ENCODE measurements at regions not wholly inside any gene's neighbourhood (a gene's known extent, or its start where the extent isn't known, plus 50 kb on each side); places are given as distances from the start of the nearest gene placed in this dataset.

DNA sequence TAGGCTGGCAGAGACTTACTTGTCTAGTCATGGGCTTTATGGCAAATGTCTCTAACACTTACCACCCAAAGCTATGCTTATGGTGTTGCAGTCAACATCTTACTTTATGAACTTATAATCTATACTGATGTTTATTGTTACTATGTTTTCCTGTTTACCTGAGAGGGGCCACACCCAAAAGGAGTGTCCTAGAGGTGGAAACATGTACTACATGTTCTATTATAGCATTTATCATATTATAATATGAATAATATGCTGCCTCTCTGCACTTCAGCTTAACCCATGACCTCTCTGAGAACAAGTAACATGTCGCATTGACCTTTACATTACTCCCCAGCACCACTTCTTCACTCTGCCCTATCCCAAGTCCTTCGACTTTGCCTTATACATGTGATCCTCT, 501.8 kb downstream of the ETNK1 start:
- H2BK15ac ChIP-seq (ENCODE audit: low read depth, low read length): no peak overlapping the region
- no peak overlapping the region for H4K91ac ChIP-seq (ENCODE audit: insufficient read depth, low read depth, low read length)
- H3K4ac ChIP-seq (ENCODE audit: low read depth, low read length): no peak overlapping the region
- H3K9me3 ChIP-seq (ENCODE audit: control insufficient read depth, insufficient read depth, low read length): no peaks in the 10 kb centered on the region
- CTCF ChIA-PET: no interaction called here
- no peaks in the 10 kb centered on the region for H3K36me3 ChIP-seq (ENCODE audit: control insufficient read depth, insufficient read depth, low read length)
- POLR2A ChIA-PET (ENCODE audit: unreplicated experiment): no interaction called here
- TF ChIP-seq NFE2L2 (IDR thresholded peaks at IDR 0.05; ENCODE audit: low read depth, low read length): no peak
- TF ChIP-seq USF2 (IDR thresholded peaks at IDR 0.05; ENCODE audit: low read depth, low read length): no peak
- TF ChIP-seq RAD21 (IDR thresholded peaks at IDR 0.05; ENCODE audit: low read length): no peak
- no peak for TF ChIP-seq SMC3 (IDR thresholded peaks at IDR 0.05; ENCODE audit: low read depth, low read length)
- TF ChIP-seq CHD1 (IDR thresholded peaks at IDR 0.05; ENCODE audit: low read depth, low read length): no peak
- TF ChIP-seq, protein P1, sequence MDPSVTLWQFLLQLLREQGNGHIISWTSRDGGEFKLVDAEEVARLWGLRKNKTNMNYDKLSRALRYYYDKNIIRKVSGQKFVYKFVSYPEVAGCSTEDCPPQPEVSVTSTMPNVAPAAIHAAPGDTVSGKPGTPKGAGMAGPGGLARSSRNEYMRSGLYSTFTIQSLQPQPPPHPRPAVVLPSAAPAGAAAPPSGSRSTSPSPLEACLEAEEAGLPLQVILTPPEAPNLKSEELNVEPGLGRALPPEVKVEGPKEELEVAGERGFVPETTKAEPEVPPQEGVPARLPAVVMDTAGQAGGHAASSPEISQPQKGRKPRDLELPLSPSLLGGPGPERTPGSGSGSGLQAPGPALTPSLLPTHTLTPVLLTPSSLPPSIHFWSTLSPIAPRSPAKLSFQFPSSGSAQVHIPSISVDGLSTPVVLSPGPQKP (IDR thresholded peaks at IDR 0.05; ENCODE audit: borderline replicate concordance, low read depth, low read length): no peak
- TF ChIP-seq CEBPB (IDR thresholded peaks at IDR 0.05; ENCODE audit: low read depth, low read length): no peak
- no peak for TF ChIP-seq CTCF (conservative IDR thresholded peaks at IDR 0.05; ENCODE audit: low read depth, low read length)
- no peak for TF ChIP-seq MXI1 (IDR thresholded peaks at IDR 0.05; ENCODE audit: borderline replicate concordance, low read depth, low read length)
- H3K79me1 ChIP-seq (ENCODE audit: low read depth in 1 of 2, low read length in 2 of 2): no peaks in the 10 kb centered on the region
- no peaks in the 10 kb centered on the region for H3K9me1 ChIP-seq (ENCODE audit: insufficient read depth, low read length)
- no peaks in the 10 kb centered on the region for H3K4me1 ChIP-seq (ENCODE audit: control insufficient read depth, insufficient read depth, low read length)
- H4K8ac ChIP-seq (ENCODE audit: low read depth in 2 of 2, low read length in 2 of 2): no peak overlapping the region
- no peak overlapping the region for H2BK120ac ChIP-seq (ENCODE audit: low read depth, low read length)
- no peak overlapping the region for H3K23ac ChIP-seq (ENCODE audit: low read depth, low read length)
- H2BK5ac ChIP-seq (ENCODE audit: low read depth, low read length, poor library complexity, severe bottlenecking): no peak overlapping the region
- H4K5ac ChIP-seq (ENCODE audit: low read depth, low read length): no peak overlapping the region
- H3K4me3 ChIP-seq (ENCODE audit: insufficient read depth, low read depth, low read length): no peak overlapping the region
- H3K18ac ChIP-seq (ENCODE audit: low read depth, low read length): no peak overlapping the region
- H3K56ac ChIP-seq (ENCODE audit: extremely low read depth, insufficient read depth, low read length): no peak overlapping the region
- H2AK9ac ChIP-seq (replicated peaks; ENCODE audit: low read depth, low read length, poor library complexity): no peak overlapping the region
- no TSS peak for BruUV-seq (replicated peaks)
- H3K4me2 ChIP-seq (ENCODE audit: low read depth, low read length): no peak overlapping the region
- H3K14ac ChIP-seq (replicated peaks; ENCODE audit: low read depth, low read length): no peak overlapping the region
- no peak for DNase-seq
- no peaks in the 10 kb centered on the region for H3K27me3 ChIP-seq (ENCODE audit: control insufficient read depth, insufficient read depth, low read length)
- WGBS, 2 experiments (ENCODE audit: extremely low coverage in 2 of 2, insufficient read length in 1 of 2): no CpG with 5 or more reads among the region's 2 CpGs
- no peak overlapping the region for H2AFZ ChIP-seq (replicated peaks; ENCODE audit: low read length, poor library complexity)
- in situ Hi-C loops (cut with MboI; ENCODE audit: low sequenced_read_pairs) (no loop called here), dilution Hi-C loops (cut with HindIII; ENCODE audit: low sequenced_read_pairs, unreplicated experiment) (no loop called here), intact Hi-C loops (cut with micrococcal nuclease) (no loop called here)
- no peak overlapping the region for H3K9ac ChIP-seq (ENCODE audit: low read depth, low read length)
- no peak overlapping the region for H3K27ac ChIP-seq (ENCODE audit: insufficient read depth, low read length)
- no peak overlapping the region for H2BK20ac ChIP-seq (ENCODE audit: low read depth, low read length)
- H4K20me1 ChIP-seq (ENCODE audit: insufficient read depth, low read length): no peaks in the 10 kb centered on the region
- no peak overlapping the region for H2AK5ac ChIP-seq (ENCODE audit: low read depth, low read length)
- no peak for ATAC-seq (ENCODE audit: low read depth)
